GM23248 (cell line): ENCODE measurements at regions not wholly inside any gene's neighbourhood (a gene's known extent, or its start where the extent isn't known, plus 50 kb on each side); places are given as distances from the start of the nearest gene placed in this dataset.
"Not testable (repeated sequence)": the region's sequence is repeated elsewhere in the genome, so short reads cannot be mapped to it uniquely, and the experiment has no call there.

Experiments
- DNase-seq: peaks from one replicate; pipeline ENCODE4 v3.0.0-alpha.2; 2015
- H2AFZ ChIP-seq: fragments of 200-600 bp; sonication (generic); 2 replicates; pipeline ENCODE4 v1.6.1; 2016; ENCODE audit warnings: antibody characterized with exemption
- H3F3A ChIP-seq: fragments of 200-600 bp; sonication (generic); 2 replicates; pipeline ENCODE4 v1.6.1; 2016; ENCODE audit warnings: mild to moderate bottlenecking, antibody characterized with exemption, mixed run types; ENCODE audit not compliant: insufficient read depth
- H3K27ac ChIP-seq: fragments of 200-600 bp; sonication (generic); 2 replicates; pipeline ENCODE4 v1.5.1; 2016; ENCODE audit warnings: mild to moderate bottlenecking
- H3K27me3 ChIP-seq: fragments of 200-600 bp; sonication (generic); replicated peaks from 2 replicates; pipeline ENCODE4 v1.6.1; 2016; ENCODE audit warnings: mild to moderate bottlenecking; ENCODE audit not compliant: insufficient read depth
- H3K36me3 ChIP-seq: fragments of 200-600 bp; sonication (generic); 2 replicates; pipeline ENCODE4 v1.6.1; 2016; ENCODE audit warnings: low read depth, mild to moderate bottlenecking
- H3K4me1 ChIP-seq: fragments of 200-600 bp; sonication (generic); 2 replicates; pipeline ENCODE4 v1.6.1; 2016; ENCODE audit warnings: mild to moderate bottlenecking; ENCODE audit not compliant: insufficient read depth
- H3K4me2 ChIP-seq: fragments of 200-600 bp; sonication (generic); one replicate; pipeline ENCODE4 v1.6.1; 2016; ENCODE audit warnings: mild to moderate bottlenecking; ENCODE audit not compliant: unreplicated experiment
- H3K4me3 ChIP-seq: fragments of 200-600 bp; sonication (generic); 2 replicates; pipeline ENCODE4 v1.5.1; 2016; ENCODE audit warnings: mild to moderate bottlenecking
- H3K79me2 ChIP-seq: fragments of 200-600 bp; sonication (generic); 2 replicates; pipeline ENCODE4 v1.6.1; 2016; ENCODE audit warnings: mild to moderate bottlenecking; ENCODE audit not compliant: insufficient read depth
- H3K9ac ChIP-seq: fragments of 200-600 bp; sonication (generic); 2 replicates; pipeline ENCODE4 v1.6.1; 2016; ENCODE audit warnings: mild to moderate bottlenecking
- H3K9me2 ChIP-seq: fragments of 200-600 bp; sonication (generic); 2 replicates; pipeline ENCODE4 v1.6.1; 2016; ENCODE audit warnings: mixed run types, mild to moderate bottlenecking, moderate library complexity; ENCODE audit not compliant: insufficient read depth
- H3K9me3 ChIP-seq: fragments of 200-600 bp; sonication (generic); one replicate; pipeline ENCODE4 v1.6.1; 2017; ENCODE audit warnings: low read depth
- H4K20me1 ChIP-seq: fragments of 200-600 bp; sonication (generic); 2 replicates; pipeline ENCODE4 v1.6.0; 2016; ENCODE audit not compliant: insufficient read depth
- EZH2 ChIP-seq: fragments of 200-600 bp; sonication (generic); IDR thresholded peaks from 2 replicates; pipeline ENCODE4 v1.6.1; 2018; ENCODE audit warnings: antibody characterized with exemption, mild to moderate bottlenecking; ENCODE audit not compliant: insufficient read depth, poor library complexity, severe bottlenecking
- EZH2phosphoT487 ChIP-seq: fragments of 200-600 bp; sonication (generic); IDR thresholded peaks from 2 replicates; pipeline ENCODE4 v1.6.1; 2018; ENCODE audit warnings: antibody characterized with exemption, moderate library complexity, mild to moderate bottlenecking, low read depth; ENCODE audit not compliant: insufficient read depth
- WGBS, 2 experiments: methylation state at CpG; one replicate each; pipeline ENCODE4 v1.1.6; 2015 to 2017; ENCODE audit warnings: low lambda C conversion rate in 2 of 2, low coverage in 1 of 2; ENCODE audit errors: missing lambda C conversion rate in 2 of 2; 5-methylcytosine and 5-hydroxymethylcytosine counted together
- in situ Hi-C: fragments of 300-500 bp; cut with MboI; formaldehyde crosslinking; loops from 2 replicates; pipeline ENCODE4 v1.15.0; 2020

DNA sequence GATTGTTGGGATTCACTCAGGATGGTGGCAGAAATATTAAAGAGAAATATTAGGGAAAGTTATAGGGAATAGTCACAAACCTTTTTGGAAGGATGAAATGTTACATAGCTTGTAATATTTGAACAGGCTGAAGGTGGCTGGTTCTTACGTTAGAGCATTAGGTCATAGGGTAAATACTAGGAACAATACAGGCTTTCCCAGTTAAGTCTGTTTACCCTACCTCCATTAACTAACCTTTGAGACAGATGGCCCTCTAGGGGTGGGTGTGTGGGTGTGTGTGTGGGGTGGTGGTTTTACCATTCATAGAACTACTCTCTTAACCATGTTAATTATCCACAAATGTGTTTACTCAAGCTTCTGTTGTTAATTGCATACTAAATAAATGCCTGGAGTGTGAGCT is 94.3 kb upstream of the STK32A start:
- Histone ChIP-seq H3K36me3 (no peaks in the 10 kb centered on the region), H3K9me3 (no peaks in the 10 kb centered on the region), H3K4me3 (no peak overlapping the region), H2AFZ (no peak overlapping the region), H3K4me1 (no peaks in the 10 kb centered on the region), H3K4me2 (no peak overlapping the region), H3K27ac (no peak overlapping the region), H3K79me2 (no peaks in the 10 kb centered on the region), H3K27me3 (no peaks in the 10 kb centered on the region), H4K20me1 (no peaks in the 10 kb centered on the region), H3F3A (no peaks in the 10 kb centered on the region), H3K9ac (no peak overlapping the region), H3K9me2 (no peaks in the 10 kb centered on the region)
- DNase-seq = no peak
- in situ Hi-C loops = no loop called here
- WGBS, 2 experiments = 28 to 29% methylated on average over 1 of the region's 1 CpG
- TF ChIP-seq EZH2phosphoT487 (no peak), EZH2 (no peak)

DNA sequence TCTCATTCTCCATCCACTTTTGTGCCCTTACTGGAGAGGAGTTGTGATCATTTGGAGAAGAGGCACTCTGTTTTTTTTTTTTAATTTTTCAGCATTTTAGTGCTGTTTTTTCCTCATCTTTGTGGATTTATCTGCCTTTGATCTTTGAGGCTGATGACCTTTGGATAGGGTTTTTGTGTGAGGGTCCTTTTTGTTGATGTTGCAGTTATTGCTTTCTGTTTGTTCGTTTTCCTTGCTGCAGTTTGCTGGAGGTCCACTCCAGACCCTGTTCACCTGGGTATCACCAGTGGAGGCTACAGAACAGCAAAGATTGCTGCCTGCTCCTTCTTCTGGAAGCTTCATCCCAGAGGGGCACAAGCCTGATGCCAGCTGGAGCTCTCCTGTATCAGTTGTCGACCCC is 93.2 kb upstream of the STK32A start:
- H3K79me2 ChIP-seq, in situ Hi-C loops: not testable (repeated sequence)

GRCh38 chr5:147143215-147143614 is 91.6 kb upstream of the STK32A start:
- Histone ChIP-seq H3K9ac (no peak overlapping the region), H3K79me2 (no peaks in the 10 kb centered on the region), H3K36me3 (no peaks in the 10 kb centered on the region), H3K27me3 (no peaks in the 10 kb centered on the region), H3K9me3 (no peaks in the 10 kb centered on the region), H2AFZ (no peak overlapping the region), H3K9me2 (no peaks in the 10 kb centered on the region), H3K4me2 (no peak overlapping the region), H3F3A (no peaks in the 10 kb centered on the region), H4K20me1 (no peaks in the 10 kb centered on the region), H3K4me3 (no peak overlapping the region), H3K4me1 (no peaks in the 10 kb centered on the region), H3K27ac (no peak overlapping the region)
- TF ChIP-seq EZH2phosphoT487 = no peak
- no peak for TF ChIP-seq EZH2
- no peak for DNase-seq
- in situ Hi-C loops = no loop called here

More for the DNA sequence above, 93.2 kb upstream of the STK32A start:
- not testable (repeated sequence) for H3K27ac ChIP-seq, H4K20me1 ChIP-seq, H3F3A ChIP-seq, H3K4me1 ChIP-seq, DNase-seq, H3K9ac ChIP-seq, H2AFZ ChIP-seq, H3K36me3 ChIP-seq, H3K9me2 ChIP-seq, H3K4me3 ChIP-seq, H3K27me3 ChIP-seq, H3K9me3 ChIP-seq, H3K4me2 ChIP-seq
- 7 to 10% methylated on average over 2 of the region's 2 CpGs for WGBS, 2 experiments

DNA sequence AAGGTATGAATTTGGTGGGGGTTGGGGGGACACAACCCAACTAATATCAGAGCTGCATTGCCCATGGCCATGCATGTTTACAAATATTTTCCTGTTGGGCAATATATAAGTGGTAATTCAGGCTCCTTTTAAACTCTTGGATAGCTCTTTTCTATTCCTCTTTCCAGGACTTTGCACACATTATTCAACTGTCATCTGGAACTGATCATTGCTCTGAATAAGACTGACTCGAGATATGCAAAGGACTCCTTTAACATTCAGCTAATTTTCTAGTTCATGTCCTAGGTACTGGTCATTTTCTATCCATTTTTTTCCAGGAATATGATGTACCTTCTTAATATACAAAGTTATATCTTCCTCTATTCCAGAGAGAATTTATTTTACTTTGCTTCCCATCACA is 89.5 kb upstream of the STK32A start:
- Histone ChIP-seq H3K36me3 (no peaks in the 10 kb centered on the region), H3K9me2 (no peaks in the 10 kb centered on the region), H3K9me3 (no peaks in the 10 kb centered on the region), H3K27ac (no peak overlapping the region), H3K9ac (no peak overlapping the region), H3K27me3 (no peaks in the 10 kb centered on the region), H3K4me1 (no peaks in the 10 kb centered on the region), H3F3A (no peaks in the 10 kb centered on the region), H2AFZ (no peak overlapping the region), H3K4me3 (no peak overlapping the region), H3K4me2 (no peak overlapping the region), H3K79me2 (no peaks in the 10 kb centered on the region), H4K20me1 (no peaks in the 10 kb centered on the region)
- TF ChIP-seq EZH2 (no peak), EZH2phosphoT487 (no peak)
- 2 to 11% methylated on average over 1 of the region's 1 CpG for WGBS, 2 experiments
- in situ Hi-C loops = no loop called here
- no peak for DNase-seq

- Histone ChIP-seq H3K9me2 (no peaks in the 10 kb centered on the region), H4K20me1 (no peaks in the 10 kb centered on the region), H2AFZ (no peak overlapping the region), H3K9me3 (no peaks in the 10 kb centered on the region), H3K79me2 (no peaks in the 10 kb centered on the region), H3K4me2 (no peak overlapping the region), H3K4me3 (no peak overlapping the region), H3F3A (no peaks in the 10 kb centered on the region), H3K27me3 (no peaks in the 10 kb centered on the region), H3K9ac (no peak overlapping the region), H3K4me1 (no peaks in the 10 kb centered on the region), H3K36me3 (no peaks in the 10 kb centered on the region), H3K27ac (no peak overlapping the region)
- WGBS, 2 experiments = 4 to 10% methylated on average over 1 of the region's 1 CpG
- DNase-seq = no peak
- in situ Hi-C loops = no loop called here
- TF ChIP-seq EZH2 = no peak
- no peak for TF ChIP-seq EZH2phosphoT487
Observed at GRCh38 chr5:147148715-147149114, 86.1 kb upstream of the STK32A start.
